CD14-positive monocyte (primary cell): ENCODE measurements at regions not wholly inside any gene's neighbourhood (a gene's known extent, or its start where the extent isn't known, plus 50 kb on each side); places are given as distances from the start of the nearest gene placed in this dataset.

Experiments
- DNase-seq, 3 donors: peaks; one replicate each; pipeline ENCODE4 v3.0.0-alpha.2; 2011 to 2022
- H2AFZ ChIP-seq: 2 replicates; pipeline ENCODE4 v1.6.0; 2012; ENCODE audit warnings: mild to moderate bottlenecking, low read depth, low read length, inconsistent platforms; ENCODE audit not compliant: insufficient read depth, poor library complexity, severe bottlenecking
- H3K27ac ChIP-seq, 2 donors: 1 replicate in 1 of 2; 2 replicates in 1 of 2; pipeline ENCODE4 v1.5.1; 2012 to 2013; ENCODE audit warnings: low read length in 2 of 2, control low read depth in 1 of 2, inconsistent platforms in 1 of 2, low read depth in 1 of 2, mild to moderate bottlenecking in 1 of 2
- H3K27me3 ChIP-seq, 2 donors: one replicate each; pipeline versions ENCODE4 v1.6.0 to v1.6.1; 2011 to 2013; ENCODE audit warnings: low read length in 2 of 2; ENCODE audit not compliant: control insufficient read depth in 2 of 2, insufficient read depth in 2 of 2
- H3K36me3 ChIP-seq, 2 donors: replicated peaks in 1 of 2; 1 replicate in 1 of 2; 2 replicates in 1 of 2; pipeline versions ENCODE4 v1.5.1 to v1.6.1; 2012 to 2013; ENCODE audit warnings: low read length in 2 of 2, control low read depth in 1 of 2, inconsistent platforms in 1 of 2, mild to moderate bottlenecking in 1 of 2; ENCODE audit not compliant: insufficient read depth in 2 of 2, control insufficient read depth in 1 of 2
- H3K4me1 ChIP-seq, 2 donors: 1 replicate in 1 of 2; 2 replicates in 1 of 2; pipeline versions ENCODE4 v1.5.1 to v1.6.1; 2012 to 2013; ENCODE audit warnings: low read length in 2 of 2, control low read depth in 1 of 2, inconsistent platforms in 1 of 2, mild to moderate bottlenecking in 1 of 2, moderate library complexity in 1 of 2; ENCODE audit not compliant: insufficient read depth in 2 of 2, control insufficient read depth in 1 of 2
- H3K4me2 ChIP-seq: replicated peaks from 2 replicates; pipeline ENCODE3; 2012; ENCODE audit warnings: low read length, moderate library complexity, mild to moderate bottlenecking; ENCODE audit not compliant: poor library complexity, severe bottlenecking; ENCODE audit errors: extremely low read depth
- H3K4me3 ChIP-seq, 3 experiments: fragments of 200-600 bp in 1 of 3; sonication (generic) in 1 of 3; replicated peaks in 1 of 3; 1 replicate in 2 of 3; 2 replicates in 1 of 3; pipeline ENCODE4 v1.5.1; 2011 to 2013; ENCODE audit warnings: low read length in 3 of 3, mild to moderate bottlenecking in 3 of 3, control low read depth in 2 of 3, low read depth in 2 of 3, inconsistent platforms in 1 of 3, moderate library complexity in 1 of 3
- H3K79me2 ChIP-seq: 2 replicates; pipeline ENCODE4 v1.6.0; 2012; ENCODE audit warnings: mild to moderate bottlenecking, control low read depth, inconsistent platforms, low read length, moderate library complexity; ENCODE audit not compliant: insufficient read depth
- H3K9ac ChIP-seq: 2 replicates; pipeline ENCODE4 v1.6.0; 2017; ENCODE audit warnings: low read length, mild to moderate bottlenecking; ENCODE audit not compliant: insufficient read depth, poor library complexity, severe bottlenecking
- H3K9me3 ChIP-seq, 2 donors: replicated peaks in 1 of 2; 1 replicate in 1 of 2; 2 replicates in 1 of 2; pipeline versions ENCODE4 v1.5.1 to v1.6.1; 2012 to 2013; ENCODE audit warnings: low read length in 2 of 2, control low read depth in 1 of 2; ENCODE audit not compliant: control insufficient read depth in 1 of 2, insufficient read depth in 1 of 2
- H4K20me1 ChIP-seq: 2 replicates; pipeline ENCODE4 v1.6.0; 2012; ENCODE audit warnings: mild to moderate bottlenecking, low read length, control low read depth, moderate library complexity; ENCODE audit not compliant: insufficient read depth
- H3K27ac Mint-ChIP-seq, 7 donors: one replicate each; pipeline ENCODE4 v1.8.0; 2020; ENCODE audit warnings: mild to moderate bottlenecking in 7 of 7, mixed read lengths in 7 of 7, moderate library complexity in 6 of 7, inconsistent platforms in 2 of 7
- H3K27me3 Mint-ChIP-seq, 3 donors: one replicate each; pipeline ENCODE4 v1.8.0; 2021 to 2022; ENCODE audit warnings: low read depth in 3 of 3, mild to moderate bottlenecking in 3 of 3, mixed read lengths in 3 of 3, moderate library complexity in 3 of 3, inconsistent platforms in 1 of 3
- H3K36me3 Mint-ChIP-seq, 2 donors: one replicate each; pipeline ENCODE4 v1.8.0; 2020; ENCODE audit warnings: mixed read lengths in 2 of 2, inconsistent platforms in 1 of 2, mild to moderate bottlenecking in 1 of 2
- H3K4me1 Mint-ChIP-seq: one replicate; pipeline ENCODE4 v1.8.0; 2020; ENCODE audit warnings: mild to moderate bottlenecking, mixed read lengths
- H3K4me3 Mint-ChIP-seq, 2 donors: one replicate each; pipeline ENCODE4 v1.8.0; 2020; ENCODE audit warnings: mild to moderate bottlenecking in 2 of 2, mixed read lengths in 2 of 2, moderate library complexity in 1 of 2
- H3K9me3 Mint-ChIP-seq, 7 donors: one replicate each; pipeline ENCODE4 v1.8.0; 2020 to 2022; ENCODE audit warnings: mixed read lengths in 7 of 7, mild to moderate bottlenecking in 6 of 7, moderate library complexity in 6 of 7, inconsistent platforms in 2 of 7
- WGBS: methylation state at CpG from one replicate; pipeline ENCODE4 v1.1.5; 2013; ENCODE audit warnings: missing lambda C conversion rate; ENCODE audit not compliant: insufficient coverage; 5-methylcytosine and 5-hydroxymethylcytosine counted together
- intact Hi-C, 2 donors: fragments of 100-400 bp; cut with micrococcal nuclease; formaldehyde crosslinking; loops; one replicate each; pipeline versions ENCODE4 v1.15.0 to v1.15.1; 2023
- TF ChIP-seq, protein P1 (sequence below): fragments of 200-600 bp; IDR thresholded peaks from one replicate; pipeline ENCODE4 v1.8.0; 2022; ENCODE audit warnings: antibody characterized with exemption, mild to moderate bottlenecking

DNA sequence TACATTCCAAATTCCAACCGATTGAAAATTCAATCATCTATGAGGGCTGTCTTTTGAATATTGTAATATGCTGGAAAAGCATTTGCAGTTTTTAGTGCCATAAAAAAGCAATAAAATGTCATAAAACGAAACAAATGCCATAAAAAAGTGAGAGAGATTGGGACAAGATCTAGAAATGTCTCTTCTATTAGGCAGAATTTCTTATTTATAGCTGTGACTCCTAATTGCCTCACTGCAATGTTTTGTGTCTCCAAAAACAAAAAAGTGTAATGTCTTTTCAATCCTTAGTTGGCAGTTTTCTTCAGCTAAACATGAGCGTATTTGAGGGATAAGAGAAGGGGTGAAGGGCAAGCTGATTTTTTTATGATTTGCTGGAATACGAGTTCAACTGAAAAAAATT lies 153.9 kb downstream of the NAF1 start:
- no peak overlapping the region for H3K4me3 Mint-ChIP-seq

DNA sequence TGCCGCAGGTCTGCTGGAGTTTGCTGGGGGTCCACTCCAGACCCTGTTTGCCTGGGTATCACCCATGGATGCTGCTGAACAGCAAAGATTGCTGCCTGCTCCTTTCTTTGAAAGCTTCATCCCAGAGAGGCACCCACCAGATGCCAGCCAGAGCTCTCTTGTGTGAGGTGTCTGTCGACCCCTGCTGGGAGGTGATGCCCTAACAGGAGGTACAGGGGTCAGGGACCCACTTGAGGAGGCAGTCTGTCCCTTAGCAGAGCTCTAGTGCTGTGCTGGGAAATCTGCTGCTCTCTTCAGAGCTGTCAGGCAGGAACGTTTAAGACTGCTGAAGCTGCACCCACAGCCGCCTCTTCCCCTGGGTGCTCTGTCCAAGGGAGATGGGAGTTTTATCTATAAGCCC lies 162.7 kb downstream of the NAF1 start:
- TF ChIP-seq, protein P1, sequence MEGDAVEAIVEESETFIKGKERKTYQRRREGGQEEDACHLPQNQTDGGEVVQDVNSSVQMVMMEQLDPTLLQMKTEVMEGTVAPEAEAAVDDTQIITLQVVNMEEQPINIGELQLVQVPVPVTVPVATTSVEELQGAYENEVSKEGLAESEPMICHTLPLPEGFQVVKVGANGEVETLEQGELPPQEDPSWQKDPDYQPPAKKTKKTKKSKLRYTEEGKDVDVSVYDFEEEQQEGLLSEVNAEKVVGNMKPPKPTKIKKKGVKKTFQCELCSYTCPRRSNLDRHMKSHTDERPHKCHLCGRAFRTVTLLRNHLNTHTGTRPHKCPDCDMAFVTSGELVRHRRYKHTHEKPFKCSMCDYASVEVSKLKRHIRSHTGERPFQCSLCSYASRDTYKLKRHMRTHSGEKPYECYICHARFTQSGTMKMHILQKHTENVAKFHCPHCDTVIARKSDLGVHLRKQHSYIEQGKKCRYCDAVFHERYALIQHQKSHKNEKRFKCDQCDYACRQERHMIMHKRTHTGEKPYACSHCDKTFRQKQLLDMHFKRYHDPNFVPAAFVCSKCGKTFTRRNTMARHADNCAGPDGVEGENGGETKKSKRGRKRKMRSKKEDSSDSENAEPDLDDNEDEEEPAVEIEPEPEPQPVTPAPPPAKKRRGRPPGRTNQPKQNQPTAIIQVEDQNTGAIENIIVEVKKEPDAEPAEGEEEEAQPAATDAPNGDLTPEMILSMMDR = no peak
- Histone ChIP-seq H3K4me2 (no peak overlapping the region), H3K9ac (no peak overlapping the region), H3K4me3 (no peak overlapping the region), H2AFZ (no peak overlapping the region), H3K79me2 (no peaks in the 10 kb centered on the region), H3K4me1 (no peaks in the 10 kb centered on the region), H3K27me3 (no peaks in the 10 kb centered on the region), H3K36me3 (no peaks in the 10 kb centered on the region), H3K27ac (no peak overlapping the region), H4K20me1 (no peaks in the 10 kb centered on the region), H3K9me3 (peaks cover 3 to 16% of the 10 kb centered on the region in 2 donors)
- Mint-ChIP-seq H3K27ac (no peak overlapping the region), H3K27me3 (no peaks in the 10 kb centered on the region), H3K4me3 (no peak overlapping the region), H3K4me1 (no peaks in the 10 kb centered on the region), H3K36me3 (no peaks in the 10 kb centered on the region), H3K9me3 (peaks cover 0 to 16% (median 9%) of the 10 kb centered on the region in 7 donors)
- intact Hi-C loops = no loop called here
- WGBS = 79% methylated on average over 4 of the region's 4 CpGs
- no peak for DNase-seq

More for the DNA sequence above, 153.9 kb downstream of the NAF1 start:
- Mint-ChIP-seq H3K9me3 (peaks cover 0 to 5% (median 2%) of the 10 kb centered on the region in 7 donors), H3K36me3 (no peaks in the 10 kb centered on the region), H3K4me1 (no peaks in the 10 kb centered on the region), H3K27ac (no peak overlapping the region), H3K27me3 (peaks cover 0 to 2% (median 2%) of the 10 kb centered on the region in 3 donors)
- no peak for DNase-seq
- H3K27ac ChIP-seq = no peak overlapping the region
- WGBS = no CpG with 5 or more reads among the region's 4 CpGs
- peaks cover 0 to 3% of the 10 kb centered on the region in 2 donors for H3K9me3 ChIP-seq
- no peak overlapping the region for H2AFZ ChIP-seq
- no peak overlapping the region for H3K4me3 ChIP-seq
- H4K20me1 ChIP-seq = no peaks in the 10 kb centered on the region
- H3K36me3 ChIP-seq = no peaks in the 10 kb centered on the region
- TF ChIP-seq, protein P1 = no peak
- H3K9ac ChIP-seq = no peak overlapping the region
- H3K79me2 ChIP-seq = no peaks in the 10 kb centered on the region
- no peaks in the 10 kb centered on the region for H3K27me3 ChIP-seq
- intact Hi-C loops = no loop called here
- H3K4me2 ChIP-seq = no peak overlapping the region
- no peaks in the 10 kb centered on the region for H3K4me1 ChIP-seq
